HepG2 (cell line): ENCODE measurements at regions not wholly inside any gene's neighbourhood (a gene's known extent, or its start where the extent isn't known, plus 50 kb on each side); places are given as distances from the start of the nearest gene placed in this dataset.

Experiments
- ATAC-seq: fragments of 200-7000 bp; cut with Tn5 transposase; 3 replicates; pipeline ENCODE4 v1.9.1; 2020; ENCODE audit warnings: mild to moderate bottlenecking, moderate library complexity
- BruUV-seq: library from RNA; stranded (reverse); fragments of 400-500 nt; replicated peaks from 2 replicates; lab custom pipeline; 2021; lab: Mats Ljungman, UMichigan
- CTCF ChIA-PET: fragments of 300-600 bp; formaldehyde crosslinking; extraction: SDS; loops from one replicate; lab custom pipeline; 2021; ENCODE audit warnings: low total read pairs, inconsistent platforms, low intra/inter-chr PET ratio; lab: Yijun Ruan, JAX
- POLR2A ChIA-PET: fragments of 350-600 bp; sonication (Branson Sonifier 250); formaldehyde crosslinking; loops from one replicate; lab custom pipeline; 2020; ENCODE audit warnings: antibody characterized with exemption, inconsistent platforms; lab: Yijun Ruan, JAX
- DNase-seq: peaks from one replicate; pipeline ENCODE4 v3.0.0-alpha.2; 2015; ENCODE audit warnings: low spot score
- FAIRE-seq: peaks from 3 replicates; lab custom pipeline; 2011; peaks lifted over from hg19 to GRCh38; lab: Jason Lieb, UNC
- H2AFZ ChIP-seq: one replicate; pipeline ENCODE4 v1.6.1; 2011; ENCODE audit warnings: low read length, inconsistent platforms
- H3K27ac ChIP-seq: fragments of 300-600 bp; 3 replicates; pipeline ENCODE4 v1.8.0; 2011; ENCODE audit warnings: mixed run types, mild to moderate bottlenecking, mixed read lengths, low read length, inconsistent platforms; ENCODE audit not compliant: insufficient read depth; ENCODE audit errors: extremely low read length
- H3K27me3 ChIP-seq, 2 experiments: fragments of 200-600 bp in 1 of 2; 2 replicates in 1 of 2; 3 replicates in 1 of 2; pipeline versions ENCODE4 v1.6.0 to v1.8.0; 2011; ENCODE audit warnings: low read length in 2 of 2, mild to moderate bottlenecking in 2 of 2, moderate library complexity in 2 of 2, inconsistent platforms in 1 of 2; ENCODE audit not compliant: insufficient read depth in 2 of 2, control insufficient read depth in 1 of 2
- H3K36me3 ChIP-seq, 2 experiments: fragments of 200-600 bp in 1 of 2; replicated peaks in 1 of 2; 2 replicates in 1 of 2; 3 replicates in 1 of 2; pipeline versions ENCODE4 v1.5.1 to v1.8.0; 2011; ENCODE audit warnings: low read length in 2 of 2, inconsistent platforms in 1 of 2; ENCODE audit not compliant: insufficient read depth in 2 of 2, control insufficient read depth in 1 of 2
- H3K4me1 ChIP-seq: 2 replicates; pipeline ENCODE4 v1.5.1; 2012; ENCODE audit warnings: low read length, inconsistent platforms; ENCODE audit not compliant: insufficient read depth
- H3K4me2 ChIP-seq: 2 replicates; pipeline ENCODE4 v1.6.0; 2011; ENCODE audit warnings: low read depth, low read length, inconsistent platforms
- H3K4me3 ChIP-seq, 3 experiments: fragments of 200-600 bp in 1 of 3; sonication (generic), shearing (Covaris generic) in 1 of 3; replicated peaks in 1 of 3; 2 replicates each; pipeline ENCODE4 v1.5.1; 2011 to 2016; ENCODE audit warnings: low read length in 3 of 3, inconsistent platforms in 2 of 3, low read depth in 2 of 3, mild to moderate bottlenecking in 2 of 3, control low read depth in 1 of 3, mixed read lengths in 1 of 3; ENCODE audit not compliant: insufficient read depth in 1 of 3
- H3K79me2 ChIP-seq: one replicate; pipeline ENCODE4 v1.6.1; 2011; ENCODE audit warnings: low read length, inconsistent platforms; ENCODE audit not compliant: insufficient read depth
- H3K9ac ChIP-seq: 2 replicates; pipeline ENCODE4 v1.6.0; 2011; ENCODE audit warnings: mild to moderate bottlenecking, low read depth, low read length, inconsistent platforms; ENCODE audit not compliant: insufficient read depth
- H3K9me3 ChIP-seq: 2 replicates; pipeline ENCODE4 v1.5.1; 2012; ENCODE audit warnings: mild to moderate bottlenecking, low read length
- H4K20me1 ChIP-seq: 2 replicates; pipeline ENCODE4 v1.6.0; 2011; ENCODE audit warnings: inconsistent platforms, mild to moderate bottlenecking, low read length, moderate library complexity; ENCODE audit not compliant: insufficient read depth
- ATM ChIP-seq: fragments of 450-650 bp; IDR thresholded peaks from 2 replicates; pipeline ENCODE4 v1.7.1; 2017; ENCODE audit warnings: mild to moderate bottlenecking, borderline replicate concordance
- CAMTA2 ChIP-seq: sonication (generic); formaldehyde crosslinking; IDR thresholded peaks from 2 replicates; pipeline ENCODE4 v1.4.0; 2020; ENCODE audit warnings: mild to moderate bottlenecking, missing genetic modification reagents, borderline replicate concordance
- ELF1 ChIP-seq: sonication (generic); formaldehyde crosslinking; IDR thresholded peaks from 2 replicates; pipeline ENCODE4 v1.4.0; 2020; ENCODE audit warnings: missing genetic modification reagents
- FIP1L1 ChIP-seq: fragments of 200-400 bp; formaldehyde crosslinking; IDR thresholded peaks from 2 replicates; pipeline ENCODE4 v1.6.1; 2018; ENCODE audit warnings: low read depth, mild to moderate bottlenecking, low read length, moderate library complexity, borderline replicate concordance; ENCODE audit not compliant: insufficient read depth
- FOSL2 ChIP-seq: sonication (generic); formaldehyde crosslinking; IDR thresholded peaks from 2 replicates; pipeline ENCODE4 v1.4.0; 2020; ENCODE audit warnings: missing genetic modification reagents
- FOXA3 ChIP-seq: IDR thresholded peaks from 2 replicates; pipeline ENCODE4 v1.6.1; 2016; ENCODE audit warnings: missing genetic modification reagents, missing compliant biosample characterization
- GTF3A ChIP-seq: sonication (generic); formaldehyde crosslinking; conservative IDR thresholded peaks from 2 replicates; pipeline ENCODE4 v1.4.0; 2020; ENCODE audit warnings: mild to moderate bottlenecking, missing genetic modification reagents
- GZF1 ChIP-seq: sonication (generic); formaldehyde crosslinking; IDR thresholded peaks from 2 replicates; pipeline ENCODE4 v1.5.1; 2020; ENCODE audit warnings: mild to moderate bottlenecking, missing genetic modification reagents
- HDAC2 ChIP-seq: sonication (generic); formaldehyde crosslinking; IDR thresholded peaks from 2 replicates; pipeline ENCODE4 v1.4.0; 2020; ENCODE audit warnings: missing genetic modification reagents
- MAFK ChIP-seq, 2 experiments: IDR thresholded peaks in 1 of 2; conservative IDR thresholded peaks in 1 of 2; 2 replicates each; pipeline ENCODE4 v1.6.1; 2011; ENCODE audit warnings: improper control_type of control experiment in 2 of 2, low read length in 2 of 2
- TFE3 ChIP-seq: IDR thresholded peaks from 2 replicates; pipeline ENCODE4 v1.6.1; 2016
- ZBTB7A ChIP-seq: sonication (generic); formaldehyde crosslinking; IDR thresholded peaks from 2 replicates; pipeline ENCODE4 v1.8.0; 2022; ENCODE audit warnings: mild to moderate bottlenecking, missing genetic modification reagents
- ZNF263 ChIP-seq: sonication (generic); formaldehyde crosslinking; IDR thresholded peaks from 2 replicates; pipeline ENCODE4 v1.4.0; 2020; ENCODE audit warnings: missing genetic modification reagents
- ZNF607 ChIP-seq: sonication (generic); formaldehyde crosslinking; IDR thresholded peaks from 2 replicates; pipeline ENCODE4 v1.5.1; 2020; ENCODE audit warnings: missing genetic modification reagents, mild to moderate bottlenecking, borderline replicate concordance
- ZNF761 ChIP-seq: sonication (generic); formaldehyde crosslinking; conservative IDR thresholded peaks from 2 replicates; pipeline ENCODE4 v1.4.0; 2020; ENCODE audit warnings: mild to moderate bottlenecking, missing genetic modification reagents
- ZNF83 ChIP-seq: sonication (generic); formaldehyde crosslinking; IDR thresholded peaks from 2 replicates; pipeline ENCODE4 v1.4.0; 2020; ENCODE audit warnings: missing genetic modification reagents, mild to moderate bottlenecking, borderline replicate concordance
- ZSCAN20 ChIP-seq: sonication (generic); formaldehyde crosslinking; IDR thresholded peaks from 2 replicates; pipeline ENCODE4 v1.4.0; 2020; ENCODE audit warnings: missing genetic modification reagents, mild to moderate bottlenecking, borderline replicate concordance
- in situ Hi-C: cut with HindIII; loops from 2 replicates; pipeline ENCODE4 v1.10.0; 2017; ENCODE audit warnings: low pct_unique_long_range_greater_than_20kb; ENCODE audit not compliant: extremely low pct_ligation_motif_present
- intact Hi-C: fragments of 100-400 bp; cut with micrococcal nuclease; formaldehyde crosslinking; loops from one replicate; pipeline ENCODE4 v1.10.0; 2022; ENCODE audit not compliant: unreplicated experiment
- TF ChIP-seq, protein P1 (sequence below): sonication (generic); formaldehyde crosslinking; IDR thresholded peaks from 2 replicates; pipeline ENCODE4 v1.4.0; 2020; ENCODE audit warnings: missing genetic modification reagents
- TF ChIP-seq, protein P2 (sequence below): sonication (generic); formaldehyde crosslinking; IDR thresholded peaks from 2 replicates; pipeline ENCODE4 v1.9.0; 2021; ENCODE audit warnings: missing genetic modification reagents, borderline replicate concordance
- TF ChIP-seq, protein P3 (sequence below): sonication (generic); formaldehyde crosslinking; IDR thresholded peaks from 2 replicates; pipeline ENCODE4 v1.4.0; 2020; ENCODE audit warnings: low read depth, mild to moderate bottlenecking, missing genetic modification reagents

GRCh38 chr22:27068121-27068520, 410.7 kb downstream of the MIAT start:
- Histone ChIP-seq H4K20me1 (no peaks in the 10 kb centered on the region), H3K9me3 (no peaks in the 10 kb centered on the region), H3K4me2 (no peak overlapping the region), H3K36me3 (no peaks in the 10 kb centered on the region), H2AFZ (no peak overlapping the region), H3K4me1 (peaks cover 9% of the 10 kb centered on the region; the same call in 1 of the 2 replicates), H3K27me3 (no peaks in the 10 kb centered on the region), H3K27ac (no peak overlapping the region), H3K79me2 (no peaks in the 10 kb centered on the region), H3K9ac (no peak overlapping the region), H3K4me3 (no peak overlapping the region)
- ChIA-PET POLR2A (no interaction called here), CTCF (no interaction called here)
- in situ Hi-C loops (no loop called here), intact Hi-C loops (no loop called here)
- DNase-seq: no peak
- FAIRE-seq: no peak
- no peak for TF ChIP-seq ATM
- no peak for TF ChIP-seq MAFK (conservative IDR thresholded peaks at IDR 0.05 in 1 of 2, IDR thresholded peaks at IDR 0.05 in 1 of 2; ENCODE audit: low read length in 2 of 2)
- no peak for TF ChIP-seq CAMTA2 (CRISPR knock-in tag)
- TF ChIP-seq TFE3: no peak
- TF ChIP-seq ELF1 (CRISPR knock-in tag): no peak
- TF ChIP-seq, protein P1, sequence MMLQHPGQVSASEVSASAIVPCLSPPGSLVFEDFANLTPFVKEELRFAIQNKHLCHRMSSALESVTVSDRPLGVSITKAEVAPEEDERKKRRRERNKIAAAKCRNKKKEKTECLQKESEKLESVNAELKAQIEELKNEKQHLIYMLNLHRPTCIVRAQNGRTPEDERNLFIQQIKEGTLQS (CRISPR knock-in tag): no peak
- no peak for TF ChIP-seq GTF3A (CRISPR knock-in tag)
- no peak for TF ChIP-seq HDAC2 (CRISPR knock-in tag)
- no peak for TF ChIP-seq FOSL2
- no peak for TF ChIP-seq FIP1L1
- TF ChIP-seq ZBTB7A (CRISPR knock-in tag): no peak
- TF ChIP-seq ZNF263 (CRISPR knock-in tag): no peak
- no peak for TF ChIP-seq ZSCAN20
- TF ChIP-seq ZNF607: no peak
- TF ChIP-seq GZF1: no peak
- TF ChIP-seq, protein P2, sequence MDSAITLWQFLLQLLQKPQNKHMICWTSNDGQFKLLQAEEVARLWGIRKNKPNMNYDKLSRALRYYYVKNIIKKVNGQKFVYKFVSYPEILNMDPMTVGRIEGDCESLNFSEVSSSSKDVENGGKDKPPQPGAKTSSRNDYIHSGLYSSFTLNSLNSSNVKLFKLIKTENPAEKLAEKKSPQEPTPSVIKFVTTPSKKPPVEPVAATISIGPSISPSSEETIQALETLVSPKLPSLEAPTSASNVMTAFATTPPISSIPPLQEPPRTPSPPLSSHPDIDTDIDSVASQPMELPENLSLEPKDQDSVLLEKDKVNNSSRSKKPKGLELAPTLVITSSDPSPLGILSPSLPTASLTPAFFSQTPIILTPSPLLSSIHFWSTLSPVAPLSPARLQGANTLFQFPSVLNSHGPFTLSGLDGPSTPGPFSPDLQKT: no peak
- TF ChIP-seq ZNF83 (CRISPR knock-in tag): no peak
- TF ChIP-seq FOXA3 (CRISPR knock-in tag): no peak
- TF ChIP-seq, protein P3, sequence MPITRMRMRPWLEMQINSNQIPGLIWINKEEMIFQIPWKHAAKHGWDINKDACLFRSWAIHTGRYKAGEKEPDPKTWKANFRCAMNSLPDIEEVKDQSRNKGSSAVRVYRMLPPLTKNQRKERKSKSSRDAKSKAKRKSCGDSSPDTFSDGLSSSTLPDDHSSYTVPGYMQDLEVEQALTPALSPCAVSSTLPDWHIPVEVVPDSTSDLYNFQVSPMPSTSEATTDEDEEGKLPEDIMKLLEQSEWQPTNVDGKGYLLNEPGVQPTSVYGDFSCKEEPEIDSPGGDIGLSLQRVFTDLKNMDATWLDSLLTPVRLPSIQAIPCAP: no peak
- no peak for TF ChIP-seq ZNF761 (CRISPR knock-in tag)
- BruUV-seq: no TSS peak
- ATAC-seq: no peak
